OCI-LY7 (cell line): ENCODE measurements at regions not wholly inside any gene's neighbourhood (a gene's known extent, or its start where the extent isn't known, plus 50 kb on each side); places are given as distances from the start of the nearest gene placed in this dataset.

ENCODE experiments used
- BruUV-seq: library from RNA; stranded (reverse); fragments of 400-500 nt; replicated peaks from 2 replicates; lab custom pipeline; 2021; lab: Mats Ljungman, UMichigan
- CTCF ChIA-PET: fragments of 300-600 bp; sonication (Branson Sonifier 250); formaldehyde crosslinking; loops from one replicate; lab custom pipeline; 2022; ENCODE audit warnings: antibody characterized with exemption; ENCODE audit not compliant: unreplicated experiment; lab: Charles Lee
- POLR2A ChIA-PET: fragments of 300-600 bp; sonication (Branson Sonifier 250); formaldehyde crosslinking; loops from one replicate; lab custom pipeline; 2022; ENCODE audit warnings: antibody characterized with exemption; lab: Charles Lee
- DNase-seq: peaks from one replicate; pipeline ENCODE4 v3.0.0-alpha.2; 2015; ENCODE audit warnings: low spot score
- H2AFZ ChIP-seq: fragments of 200-600 bp; sonication (generic), shearing (Covaris generic); 2 replicates; pipeline ENCODE4 v1.6.1; 2014; ENCODE audit warnings: mild to moderate bottlenecking, antibody characterized with exemption, low read length, moderate library complexity
- H3K27ac ChIP-seq: fragments of 200-600 bp; sonication (generic); 2 replicates; pipeline ENCODE4 v1.5.1; 2014; ENCODE audit warnings: mixed run types, low read depth, mild to moderate bottlenecking, moderate library complexity, low read length, inconsistent platforms; ENCODE audit not compliant: poor library complexity, severe bottlenecking
- H3K36me3 ChIP-seq: fragments of 200-600 bp; sonication (generic); 2 replicates; pipeline ENCODE4 v1.6.1; 2014; ENCODE audit warnings: mild to moderate bottlenecking, antibody characterized with exemption, low read length, moderate library complexity, mixed read lengths; ENCODE audit not compliant: insufficient read depth
- H3K4me1 ChIP-seq: fragments of 200-600 bp; sonication (generic); 2 replicates; pipeline ENCODE4 v1.5.1; 2014; ENCODE audit warnings: mild to moderate bottlenecking, low read length; ENCODE audit not compliant: insufficient read depth, poor library complexity, severe bottlenecking
- H3K4me2 ChIP-seq: fragments of 200-600 bp; sonication (generic); 2 replicates; pipeline ENCODE4 v1.6.1; 2014; ENCODE audit warnings: mild to moderate bottlenecking, low read length
- H3K4me3 ChIP-seq: fragments of 200-600 bp; sonication (generic); 2 replicates; pipeline ENCODE4 v1.5.1; 2014; ENCODE audit warnings: mild to moderate bottlenecking, low read depth, low read length; ENCODE audit not compliant: poor library complexity, severe bottlenecking
- H3K79me2 ChIP-seq: fragments of 200-600 bp; sonication (generic); 2 replicates; pipeline ENCODE4 v1.6.1; 2016; ENCODE audit warnings: low read depth, mild to moderate bottlenecking, low read length, moderate library complexity, mixed read lengths; ENCODE audit not compliant: insufficient read depth
- H3K9me2 ChIP-seq: fragments of 200-600 bp; sonication (generic); 2 replicates; pipeline ENCODE4 v1.6.1; 2016; ENCODE audit warnings: mild to moderate bottlenecking, low read length, mixed read lengths; ENCODE audit not compliant: insufficient read depth
- H3K9me3 ChIP-seq: fragments of 200-600 bp; sonication (generic); 2 replicates; pipeline ENCODE4 v1.6.1; 2014; ENCODE audit warnings: mild to moderate bottlenecking, mixed run types, low read length, mixed read lengths
- H4K20me1 ChIP-seq: fragments of 200-600 bp; sonication (generic); 2 replicates; pipeline ENCODE4 v1.6.1; 2014; ENCODE audit warnings: mild to moderate bottlenecking, antibody characterized with exemption, low read length, moderate library complexity, mixed read lengths; ENCODE audit not compliant: insufficient read depth
- CTCF ChIP-seq: fragments of 200-600 bp; sonication (generic); conservative IDR thresholded peaks from 2 replicates; pipeline ENCODE4 v1.5.1; 2014; ENCODE audit warnings: mild to moderate bottlenecking, antibody characterized with exemption, low read length, moderate library complexity, mixed read lengths
- EZH2phosphoT487 ChIP-seq: fragments of 200-600 bp; sonication (generic); IDR thresholded peaks from 2 replicates; pipeline ENCODE4 v1.6.1; 2018; ENCODE audit warnings: low read depth, borderline replicate concordance, mild to moderate bottlenecking, mixed run types, antibody characterized with exemption, low read length, moderate library complexity, mixed read lengths
- intact Hi-C: fragments of 100-400 bp; cut with micrococcal nuclease; formaldehyde crosslinking; loops from one replicate; pipeline ENCODE4 v1.10.0; 2022; ENCODE audit not compliant: unreplicated experiment

GRCh38 chr20:48154040-48154765 is 368.9 kb upstream of the SULF2 start:
- H3K9me3 ChIP-seq, result no peaks in the 10 kb centered on the region; the same call in 1 of the 2 replicates
- no peaks in the 10 kb centered on the region for H4K20me1 ChIP-seq
- H3K79me2 ChIP-seq, result no peaks in the 10 kb centered on the region
- no peak for TF ChIP-seq EZH2phosphoT487
- H3K4me2 ChIP-seq, result no peak overlapping the region
- intact Hi-C loops, result no loop called here
- no peak overlapping the region for H2AFZ ChIP-seq
- no peaks in the 10 kb centered on the region for H3K4me1 ChIP-seq
- H3K27ac ChIP-seq, result no peak overlapping the region
- DNase-seq, result no peak
- ChIA-PET CTCF (no interaction called here), POLR2A (interaction anchor here (0.7 kb wide), 1 partner anchor 25 kb away, joined by 3 read pairs; no protein-coding TSS in a partner anchor)
- no peaks in the 10 kb centered on the region for H3K36me3 ChIP-seq
- no peak overlapping the region for H3K4me3 ChIP-seq
- no peaks in the 10 kb centered on the region for H3K9me2 ChIP-seq
- no TSS peak for BruUV-seq

- TF ChIP-seq CTCF, result no peak
- TF ChIP-seq EZH2phosphoT487, result no peak
- no TSS peak for BruUV-seq
- no peaks in the 10 kb centered on the region; the same call in 1 of the 2 replicates for H3K9me3 ChIP-seq
- no peaks in the 10 kb centered on the region for H3K79me2 ChIP-seq
- ChIA-PET POLR2A (interaction anchor here (0.5 kb wide), 1 partner anchor 755 kb away, joined by 3 read pairs; no protein-coding TSS in a partner anchor), CTCF (interaction anchor here (0.5 kb wide), 1 partner anchor 16 kb away, joined by 3 read pairs; no protein-coding TSS in a partner anchor)
- H4K20me1 ChIP-seq, result no peaks in the 10 kb centered on the region
- intact Hi-C loops, result no loop called here
- H3K4me1 ChIP-seq, result no peaks in the 10 kb centered on the region
- no peaks in the 10 kb centered on the region for H3K9me2 ChIP-seq
- no peak overlapping the region for H3K4me3 ChIP-seq
- peak; percentile 27 for DNase-seq
- H2AFZ ChIP-seq, result no peak overlapping the region
- no peaks in the 10 kb centered on the region for H3K36me3 ChIP-seq
- H3K4me2 ChIP-seq, result no peak overlapping the region
- H3K27ac ChIP-seq, result no peak overlapping the region
Observed at GRCh38 chr20:48153523-48153922, 368.2 kb upstream of the SULF2 start.

- ChIA-PET POLR2A (interaction anchor here (0.5 kb wide), 1 partner anchor 755 kb away, joined by 3 read pairs; no protein-coding TSS in a partner anchor), CTCF (interaction anchor here (0.5 kb wide), 1 partner anchor 15 kb away, joined by 3 read pairs; no protein-coding TSS in a partner anchor)
- H3K79me2 ChIP-seq, result no peaks in the 10 kb centered on the region
- no peaks in the 10 kb centered on the region for H3K4me1 ChIP-seq
- H4K20me1 ChIP-seq, result no peaks in the 10 kb centered on the region
- H3K4me3 ChIP-seq, result no peak overlapping the region
- no peak overlapping the region for H2AFZ ChIP-seq
- no TSS peak for BruUV-seq
- intact Hi-C loops, result no loop called here
- DNase-seq, result no peak
- no peak for TF ChIP-seq CTCF
- TF ChIP-seq EZH2phosphoT487, result no peak
- no peaks in the 10 kb centered on the region for H3K36me3 ChIP-seq
- no peaks in the 10 kb centered on the region for H3K9me2 ChIP-seq
- no peaks in the 10 kb centered on the region; the same call in 1 of the 2 replicates for H3K9me3 ChIP-seq
- no peak overlapping the region for H3K4me2 ChIP-seq
- no peak overlapping the region for H3K27ac ChIP-seq
Observed at GRCh38 chr20:48153103-48153502, 367.8 kb upstream of the SULF2 start.
